Esophagus muscularis mucosa (tissue), 3 donors: ENCODE measurements at regions not wholly inside any gene's neighbourhood (a gene's known extent, or its start where the extent isn't known, plus 50 kb on each side); places are given as distances from the start of the nearest gene placed in this dataset.

ENCODE experiments used
- CTCF ChIP-seq, 3 experiments: fragments of 200-600 bp in 2 of 3; fragments of 450-650 bp in 1 of 3; sonication (generic) in 2 of 3; IDR thresholded peaks; one replicate each; pipeline ENCODE4 v1.5.1; 2017 to 2019; ENCODE audit warnings: antibody characterized with exemption in 3 of 3, mild to moderate bottlenecking in 2 of 3, moderate library complexity in 1 of 3
- POLR2AphosphoS5 ChIP-seq, 2 donors: sonication (generic); formaldehyde crosslinking; IDR thresholded peaks; one replicate each; pipeline ENCODE4 v1.6.1; 2017; ENCODE audit warnings: antibody characterized with exemption in 2 of 2

GRCh38 chr12:29012673-29013072, 136.4 kb upstream of the FAR2 start:
- TF ChIP-seq CTCF (IDR thresholded peaks at IDR 0.05) = no peak
- no peak for TF ChIP-seq POLR2AphosphoS5 (IDR thresholded peaks at IDR 0.05)
